K562 (cell line): ENCODE measurements at regions not wholly inside any gene's neighbourhood (a gene's known extent, or its start where the extent isn't known, plus 50 kb on each side); places are given as distances from the start of the nearest gene placed in this dataset.

ENCODE experiments used
- ATAC-seq: fragments of 200-7000 bp; cut with Tn5 transposase; 3 replicates; pipeline ENCODE4 v1.9.1; 2020; ENCODE audit warnings: moderate library complexity
- BruUV-seq: library from RNA; stranded (reverse); fragments of 400-500 nt; replicated peaks from 2 replicates; lab custom pipeline; 2021; lab: Mats Ljungman, UMichigan
- CTCF ChIA-PET: fragments of 300-600 bp; formaldehyde crosslinking; extraction: SDS; loops from one replicate; lab custom pipeline; 2021; ENCODE audit warnings: low intra/inter-chr PET ratio; lab: Yijun Ruan, JAX
- POLR2A ChIA-PET: fragments of 300-600, 350-650 bp; sonication (Branson Sonifier 250); formaldehyde crosslinking; extraction: SDS; loops from one replicate; lab custom pipeline; 2021; ENCODE audit warnings: antibody characterized with exemption, inconsistent platforms; lab: Yijun Ruan, JAX
- DNase-seq, 4 experiments: peaks; one replicate each; pipeline versions ENCODE4 v3.0.0 to v3.0.0-alpha.2; 2011 to 2018; ENCODE audit warnings: low spot score in 3 of 4, mixed read lengths in 3 of 4; ENCODE audit errors: extremely low read depth in 1 of 4
- FAIRE-seq: peaks from 2 replicates; lab custom pipeline; 2011; peaks lifted over from hg19 to GRCh38; lab: Jason Lieb, UNC
- H2AFZ ChIP-seq: 2 replicates; pipeline ENCODE4 v1.6.0; 2011; ENCODE audit warnings: low read depth, low read length, control low read depth, inconsistent platforms
- H3K27ac ChIP-seq: fragments of 200-600 bp; 3 replicates; pipeline ENCODE4 v1.8.0; 2011; ENCODE audit warnings: low read depth, mild to moderate bottlenecking, control low read depth, inconsistent platforms, low read length, moderate library complexity, mixed read lengths; ENCODE audit errors: extremely low read depth
- H3K27me3 ChIP-seq, 2 experiments: fragments of 300-600 bp in 1 of 2; 2 replicates in 1 of 2; 3 replicates in 1 of 2; pipeline versions ENCODE4 v1.6.0 to v1.8.0; 2011; ENCODE audit warnings: inconsistent platforms in 2 of 2, low read length in 2 of 2, mild to moderate bottlenecking in 1 of 2, mixed read lengths in 1 of 2, moderate library complexity in 1 of 2; ENCODE audit not compliant: control insufficient read depth in 2 of 2, insufficient read depth in 2 of 2
- H3K36me3 ChIP-seq: fragments of 300-600 bp; 3 replicates; pipeline ENCODE4 v1.8.0; 2011; ENCODE audit warnings: mild to moderate bottlenecking, low read length, inconsistent platforms; ENCODE audit not compliant: control insufficient read depth, insufficient read depth
- H3K4me1 ChIP-seq, 2 experiments: fragments of 200-600 bp in 1 of 2; replicated peaks in 1 of 2; 2 replicates in 1 of 2; 3 replicates in 1 of 2; pipeline versions ENCODE4 v1.5.1 to v1.8.0; 2011; ENCODE audit warnings: inconsistent platforms in 2 of 2, low read length in 2 of 2, mild to moderate bottlenecking in 1 of 2, mixed read lengths in 1 of 2, moderate library complexity in 1 of 2; ENCODE audit not compliant: control insufficient read depth in 2 of 2, insufficient read depth in 2 of 2
- H3K4me2 ChIP-seq: 2 replicates; pipeline ENCODE4 v1.6.1; 2011; ENCODE audit warnings: low read length, control low read depth, inconsistent platforms, mixed read lengths; ENCODE audit not compliant: insufficient read depth
- H3K4me3 ChIP-seq: fragments of 200-600 bp; sonication (generic), shearing (Covaris generic); 2 replicates; pipeline ENCODE4 v1.5.1; 2016; ENCODE audit warnings: control low read depth, inconsistent platforms
- H3K79me2 ChIP-seq: fragments of 200-600 bp; 3 replicates; pipeline ENCODE4 v1.8.0; 2011; ENCODE audit warnings: low read length, inconsistent platforms; ENCODE audit not compliant: control insufficient read depth, insufficient read depth
- H3K9ac ChIP-seq, 2 experiments: 2 replicates each; pipeline versions ENCODE4 v1.6.0 to v1.6.1; 2011; ENCODE audit warnings: low read depth in 2 of 2, low read length in 2 of 2, control low read depth in 1 of 2, inconsistent platforms in 1 of 2, mild to moderate bottlenecking in 1 of 2, mixed read lengths in 1 of 2; ENCODE audit not compliant: insufficient read depth in 1 of 2
- H3K9me1 ChIP-seq: one replicate; pipeline ENCODE4 v1.6.0; 2011; ENCODE audit warnings: inconsistent platforms, mild to moderate bottlenecking, low read length, moderate library complexity; ENCODE audit not compliant: control insufficient read depth, insufficient read depth
- H3K9me3 ChIP-seq: replicated peaks from 2 replicates; pipeline ENCODE4 v1.5.1; 2011; ENCODE audit warnings: low read depth, low read length, inconsistent platforms; ENCODE audit not compliant: control insufficient read depth, insufficient read depth
- H4K20me1 ChIP-seq: replicated peaks from 2 replicates; pipeline ENCODE4 v1.6.1; 2011; ENCODE audit warnings: low read length, inconsistent platforms, mixed read lengths; ENCODE audit not compliant: control insufficient read depth, insufficient read depth
- EZH2 ChIP-seq: IDR thresholded peaks from 2 replicates; pipeline ENCODE4 v1.6.1; 2012; ENCODE audit warnings: low read depth, mild to moderate bottlenecking, inconsistent platforms, low read length, borderline replicate concordance
- RNF219 ChIP-seq: fragments of 250-450 bp; sonication (Bioruptor Pico); IDR thresholded peaks from 2 replicates; pipeline ENCODE4 v1.5.0; 2022; ENCODE audit warnings: mild to moderate bottlenecking
- SIN3B ChIP-seq: fragments of 450-650 bp; IDR thresholded peaks from 2 replicates; pipeline ENCODE4 v1.6.1; 2017; ENCODE audit warnings: low read depth, mild to moderate bottlenecking, moderate library complexity
- ZNF583 ChIP-seq: fragments of 250-450 bp; sonication (Bioruptor Pico); IDR thresholded peaks from 2 replicates; pipeline ENCODE4 v1.4.0; 2020
- WGBS: fragments of 100-300 bp; shearing (Covaris generic); methylation state at CpG from one replicate; pipeline ENCODE4 v1.1.6; 2016; ENCODE audit warnings: low coverage, mixed read lengths; ENCODE audit not compliant: insufficient coverage; ENCODE audit errors: missing lambda C conversion rate; 5-methylcytosine and 5-hydroxymethylcytosine counted together
- in situ Hi-C: fragments of 300-500 bp; cut with MboI; formaldehyde crosslinking; loops from 4 replicates; pipeline ENCODE4 v1.15.0; 2018; ENCODE audit warnings: inconsistent platforms, mixed read lengths
- intact Hi-C: fragments of 100-400 bp; cut with micrococcal nuclease; formaldehyde crosslinking; loops from 2 replicates; pipeline ENCODE4 v1.14.2; 2022

GRCh38 chr6:167644412-167645132 lies 182.1 kb upstream of the AFDN start (continued):
- no peak for TF ChIP-seq SIN3B
- no peak for TF ChIP-seq ZNF583 (CRISPR knock-in tag)

GRCh38 chr6:167645368-167645767 lies 181.3 kb upstream of the AFDN start:
- no peaks in the 10 kb centered on the region; a peak in 2 of 5 replicates for H3K4me1 ChIP-seq
- 2% methylated on average over 8 of the region's 8 CpGs for WGBS
- no peak overlapping the region for H3K4me3 ChIP-seq
- in situ Hi-C loops (no loop called here), intact Hi-C loops (no loop called here)
- H2AFZ ChIP-seq = no peak overlapping the region
- peaks cover 30 to 58% of the 10 kb centered on the region in 2 experiments for H3K27me3 ChIP-seq
- H3K79me2 ChIP-seq = no peaks in the 10 kb centered on the region
- DNase-seq = no peak
- H3K4me2 ChIP-seq = no peak overlapping the region
- TF ChIP-seq EZH2 = no peak
- no peak for TF ChIP-seq RNF219 (CRISPR knock-in tag)
- TF ChIP-seq, all 486 proteins: peak for 0
- CTCF ChIA-PET = no interaction called here
- no peaks in the 10 kb centered on the region for H3K9me1 ChIP-seq
- ATAC-seq = no peak
- no peak for FAIRE-seq
- no peak overlapping the region for H3K9ac ChIP-seq
- no TSS peak for BruUV-seq
- POLR2A ChIA-PET = interaction anchor here (0.6 kb wide), 1 partner anchor 183 kb away, joined by 3 read pairs; no protein-coding TSS in a partner anchor
- no peak overlapping the region for H3K27ac ChIP-seq
- H3K36me3 ChIP-seq = no peaks in the 10 kb centered on the region
- H4K20me1 ChIP-seq = no peaks in the 10 kb centered on the region
- no peaks in the 10 kb centered on the region for H3K9me3 ChIP-seq
